ENCODE measurements at regions not wholly inside any gene's neighbourhood (a gene's known extent, or its start where the extent isn't known, plus 50 kb on each side); places are given as distances from the start of the nearest gene placed in this dataset.

DNA sequence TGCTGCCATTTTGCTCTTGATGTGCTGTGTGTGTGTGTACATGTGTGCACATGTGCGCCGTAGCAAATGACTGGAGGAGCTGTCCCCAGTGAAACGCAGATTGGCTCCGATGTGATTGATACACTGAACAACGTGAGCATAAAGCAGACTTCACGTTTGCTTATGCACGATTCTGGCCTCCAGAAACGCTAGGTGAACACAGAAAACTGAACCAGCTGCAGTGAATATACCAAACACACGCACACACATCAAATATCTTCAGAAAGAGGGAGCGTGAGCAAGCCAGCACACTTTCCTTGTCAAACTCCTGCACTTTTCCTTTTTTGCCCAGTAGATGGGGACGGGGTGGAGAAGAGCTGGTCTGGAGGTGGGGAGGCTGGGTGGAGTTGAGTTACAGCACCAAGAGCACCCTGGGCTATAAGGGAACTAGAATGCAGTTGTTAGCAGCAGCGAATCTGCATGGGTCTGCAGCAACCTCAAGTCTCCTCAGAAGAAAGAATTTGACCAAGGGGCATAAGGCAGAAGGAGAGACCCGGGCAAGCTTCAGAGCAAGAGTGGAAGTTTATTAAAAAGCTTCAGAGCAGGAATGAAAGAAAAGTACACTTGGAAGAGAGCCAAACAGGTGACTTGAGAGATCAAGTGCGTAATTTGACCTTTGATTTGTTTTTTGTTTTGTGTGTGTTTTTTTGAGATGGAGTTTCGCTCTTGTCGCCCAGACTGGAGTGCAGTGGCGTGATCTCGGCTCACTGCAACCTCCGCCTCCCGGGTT lies 77.8 kb upstream of the CADM1 start (continued):
- TF ChIP-seq NFIC (IDR thresholded peaks at IDR 0.05; ENCODE audit: borderline replicate concordance) (no peak), MEF2A (IDR thresholded peaks at IDR 0.05; ENCODE audit: borderline replicate concordance, low read depth) (no peak)

DNA sequence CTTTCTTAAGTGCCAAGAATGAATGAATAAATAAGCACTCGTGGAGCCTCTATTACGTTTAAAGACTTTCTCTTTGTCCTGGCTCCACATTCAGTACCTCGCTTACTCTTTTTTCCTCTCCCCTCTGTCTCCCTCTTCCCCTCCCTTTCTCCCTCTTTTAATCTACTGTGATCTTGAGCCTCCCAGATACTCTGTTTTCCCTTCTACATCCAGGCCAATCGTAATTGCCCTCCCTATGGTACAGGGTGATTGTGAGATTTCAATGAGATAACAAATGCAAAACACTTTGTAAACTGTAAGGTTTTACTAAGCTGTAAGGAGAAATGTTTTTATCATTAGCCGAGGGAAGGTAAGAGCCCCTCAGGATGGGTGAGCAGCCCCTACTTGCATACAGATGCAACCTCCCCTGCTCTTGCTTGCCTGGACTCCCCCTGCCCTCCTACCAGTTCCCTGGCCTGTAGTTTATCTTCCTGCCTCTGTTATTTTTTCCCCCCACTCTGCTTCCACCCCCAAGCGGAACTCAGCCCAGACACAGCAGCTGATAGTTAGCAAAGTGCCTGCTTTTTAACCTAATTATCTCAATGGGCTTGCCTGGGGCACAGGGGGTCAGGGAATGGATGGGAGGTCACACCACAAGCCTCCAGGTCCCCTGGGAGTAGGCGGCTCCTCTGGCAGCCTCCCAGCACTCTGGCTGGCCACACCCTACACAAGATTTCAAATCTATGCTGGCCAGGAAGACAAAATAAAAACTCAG lies 76.9 kb upstream of the CADM1 start:
- Histone ChIP-seq H3K9me2 (no peaks in the 10 kb centered on the region), H3K36me3 (replicated peaks in 1 of 2; ENCODE audit: control insufficient read depth in 1 of 2, insufficient read depth in 2 of 2, low read length in 1 of 2) (no peaks in the 10 kb centered on the region), H3K4me2 (peak overlapping the region; percentile 24; the same call in 1 of the 2 replicates), H3K4me3 (ENCODE audit: low read depth in 2 of 2, low read length in 1 of 2) (no peak overlapping the region), H3K79me2 (ENCODE audit: insufficient read depth) (no peaks in the 10 kb centered on the region), H3F3A (replicated peaks; ENCODE audit: insufficient read depth) (no peaks in the 10 kb centered on the region), H3K27ac (ENCODE audit: low read depth in 2 of 2, low read length in 1 of 2) (peak overlapping the region in 1 of 2 experiments; percentile 100; a peak in 2 of 4 replicates), H3K9me3 (no peaks in the 10 kb centered on the region), H3K4me1 (ENCODE audit: control insufficient read depth in 1 of 2, insufficient read depth in 2 of 2, low read depth in 1 of 2, low read length in 1 of 2) (peaks cover 0 to 58% of the 10 kb centered on the region in 2 experiments; a peak in 2 of 4 replicates), H3K27me3 (ENCODE audit: insufficient read depth) (no peaks in the 10 kb centered on the region), H4K20me1 (ENCODE audit: insufficient read depth) (no peaks in the 10 kb centered on the region), H2AFZ (ENCODE audit: low read depth) (no peak overlapping the region), H3K9ac (no peak overlapping the region)
- peak; percentile 79 for DNase-seq
- CTCF ChIA-PET, result interaction anchor here (0.7 to 1.6 kb wide), 3 partner anchors 169 to 929 kb away, joined by 3 to 5 read pairs (median 3); no protein-coding TSS in a partner anchor
- 20% methylated on average over 7 of the region's 7 CpGs for WGBS (ENCODE audit: low lambda C conversion rate)
- POLR2A ChIA-PET, result interaction anchor here (1.6 to 1.7 kb wide), 2 partner anchors 9 to 76 kb away, joined by 5 to 10 read pairs; partner anchors contain the start of gene CADM1
- TF ChIP-seq GATA2 (CRISPR knock-in tag; IDR thresholded peaks at IDR 0.05), result peak; percentile 95
- TF ChIP-seq RCOR1 (IDR thresholded peaks at IDR 0.05; ENCODE audit: low read length), result peak; percentile 95
- peak; percentile 99 for TF ChIP-seq FOXJ3 (CRISPR knock-in tag; IDR thresholded peaks at IDR 0.05)
- no peak for TF ChIP-seq USF1 (IDR thresholded peaks at IDR 0.05; ENCODE audit: borderline replicate concordance, low read depth)
- no peak for TF ChIP-seq JUND (IDR thresholded peaks at IDR 0.05)
- TF ChIP-seq CHD2 (IDR thresholded peaks at IDR 0.05; ENCODE audit: low read length, partially characterized antibody), result peak; percentile 93
- TF ChIP-seq, protein P1, sequence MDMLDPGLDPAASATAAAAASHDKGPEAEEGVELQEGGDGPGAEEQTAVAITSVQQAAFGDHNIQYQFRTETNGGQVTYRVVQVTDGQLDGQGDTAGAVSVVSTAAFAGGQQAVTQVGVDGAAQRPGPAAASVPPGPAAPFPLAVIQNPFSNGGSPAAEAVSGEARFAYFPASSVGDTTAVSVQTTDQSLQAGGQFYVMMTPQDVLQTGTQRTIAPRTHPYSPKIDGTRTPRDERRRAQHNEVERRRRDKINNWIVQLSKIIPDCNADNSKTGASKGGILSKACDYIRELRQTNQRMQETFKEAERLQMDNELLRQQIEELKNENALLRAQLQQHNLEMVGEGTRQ (IDR thresholded peaks at IDR 0.05; ENCODE audit: borderline replicate concordance, low read depth, low read length), result no peak
- TF ChIP-seq, protein P2, sequence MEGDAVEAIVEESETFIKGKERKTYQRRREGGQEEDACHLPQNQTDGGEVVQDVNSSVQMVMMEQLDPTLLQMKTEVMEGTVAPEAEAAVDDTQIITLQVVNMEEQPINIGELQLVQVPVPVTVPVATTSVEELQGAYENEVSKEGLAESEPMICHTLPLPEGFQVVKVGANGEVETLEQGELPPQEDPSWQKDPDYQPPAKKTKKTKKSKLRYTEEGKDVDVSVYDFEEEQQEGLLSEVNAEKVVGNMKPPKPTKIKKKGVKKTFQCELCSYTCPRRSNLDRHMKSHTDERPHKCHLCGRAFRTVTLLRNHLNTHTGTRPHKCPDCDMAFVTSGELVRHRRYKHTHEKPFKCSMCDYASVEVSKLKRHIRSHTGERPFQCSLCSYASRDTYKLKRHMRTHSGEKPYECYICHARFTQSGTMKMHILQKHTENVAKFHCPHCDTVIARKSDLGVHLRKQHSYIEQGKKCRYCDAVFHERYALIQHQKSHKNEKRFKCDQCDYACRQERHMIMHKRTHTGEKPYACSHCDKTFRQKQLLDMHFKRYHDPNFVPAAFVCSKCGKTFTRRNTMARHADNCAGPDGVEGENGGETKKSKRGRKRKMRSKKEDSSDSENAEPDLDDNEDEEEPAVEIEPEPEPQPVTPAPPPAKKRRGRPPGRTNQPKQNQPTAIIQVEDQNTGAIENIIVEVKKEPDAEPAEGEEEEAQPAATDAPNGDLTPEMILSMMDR (IDR thresholded peaks at IDR 0.05), result no peak
- TF ChIP-seq PBX3 (IDR thresholded peaks at IDR 0.05), result no peak
- TF ChIP-seq EP300 (IDR thresholded peaks at IDR 0.05; ENCODE audit: borderline replicate concordance in 1 of 2, low read depth in 1 of 2, low read length in 1 of 2), result peak in 1 of 2 experiments; percentile 98; a peak in 2 of 4 replicates
- TF ChIP-seq NFIC (IDR thresholded peaks at IDR 0.05; ENCODE audit: borderline replicate concordance), result no peak
- TF ChIP-seq SIN3A (IDR thresholded peaks at IDR 0.05; ENCODE audit: borderline replicate concordance, low read depth, low read length), result no peak
- TF ChIP-seq GABPA (IDR thresholded peaks at IDR 0.05; ENCODE audit: low read depth), result no peak
- no peak for TF ChIP-seq FOXM1 (IDR thresholded peaks at IDR 0.05; ENCODE audit: low read depth)
- TF ChIP-seq RAD21 (IDR thresholded peaks at IDR 0.05; ENCODE audit: low read length), result peak; percentile 33; the same call in 1 of the 2 replicates
- no peak for TF ChIP-seq IRF3 (IDR thresholded peaks at IDR 0.05; ENCODE audit: low read depth, low read length)
- no peak for TF ChIP-seq SMC3 (IDR thresholded peaks at IDR 0.05; ENCODE audit: low read depth, low read length)
- no peak for TF ChIP-seq NRF1 (IDR thresholded peaks at IDR 0.05; ENCODE audit: low read depth, low read length)
- no peak for TF ChIP-seq POLR2AphosphoS5 (IDR thresholded peaks at IDR 0.05; ENCODE audit: low read depth, low read length)

All from SK-N-SH (cell line).